GM18858 (cell line): ENCODE measurements at regions not wholly inside any gene's neighbourhood (a gene's known extent, or its start where the extent isn't known, plus 50 kb on each side); places are given as distances from the start of the nearest gene placed in this dataset.

Experiments
- ATAC-seq: cut with Tn5 transposase; IDR thresholded peaks from one replicate; pipeline ENCODE4 v1.9.1; 2021; ENCODE audit not compliant: unreplicated experiment

DNA sequence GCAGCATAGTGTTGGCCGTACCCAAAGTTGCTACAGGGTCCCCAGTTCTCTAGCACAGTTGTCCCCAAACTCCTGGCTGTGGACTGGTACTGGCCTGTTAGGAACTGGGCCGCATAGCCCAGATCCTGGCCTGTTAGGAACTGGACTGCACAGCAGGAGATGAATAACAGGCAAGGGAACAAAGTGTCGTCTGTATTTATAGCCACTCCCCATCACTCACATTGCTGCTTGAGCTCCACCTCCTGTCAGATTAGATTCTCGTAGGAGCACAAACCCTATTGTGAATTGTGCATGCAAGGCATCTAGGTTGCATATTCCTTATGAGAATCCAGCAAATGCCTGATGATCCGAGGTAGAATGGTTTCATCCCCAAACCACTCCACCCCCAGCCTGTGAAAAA, 604.0 kb upstream of the LMCD1 start:
- no peak for ATAC-seq

DNA sequence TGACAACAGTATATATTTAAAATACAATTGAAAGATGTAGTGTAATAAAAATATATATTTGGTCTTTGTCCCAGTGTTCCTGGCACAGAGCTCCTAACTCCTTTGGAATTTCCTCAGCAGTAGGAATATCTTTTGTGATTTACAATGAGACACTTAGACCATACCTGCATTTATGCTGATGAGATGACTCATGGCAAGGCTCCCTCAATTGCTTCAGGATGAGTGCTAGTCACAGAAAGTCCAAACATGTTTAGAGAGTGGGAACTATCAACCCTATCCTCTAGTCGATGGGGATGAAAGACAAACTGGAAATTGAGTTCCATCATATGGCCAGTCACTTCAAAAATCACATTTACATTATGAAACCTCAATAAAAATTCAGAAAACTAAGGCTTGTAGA, 588.3 kb upstream of the LMCD1 start:
- ATAC-seq, result no peak

DNA sequence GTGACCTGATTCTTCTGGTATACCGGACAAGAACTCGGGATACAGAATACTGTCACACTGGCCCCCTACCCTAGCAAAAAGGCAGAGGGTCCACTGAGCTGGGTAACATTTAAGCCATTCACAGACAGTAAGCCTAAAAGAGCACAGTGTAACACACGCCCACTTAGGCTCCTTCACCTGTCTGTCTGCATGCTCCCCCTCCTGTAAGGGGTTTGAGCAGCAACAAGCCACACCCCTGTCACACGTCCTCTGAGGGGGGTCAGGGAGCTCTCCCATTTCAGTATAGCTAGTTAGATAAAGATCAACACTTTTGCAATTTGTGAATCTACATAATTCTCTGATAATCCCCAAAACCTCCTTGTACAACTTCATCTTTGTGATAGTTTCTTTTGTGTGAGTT, 586.3 kb upstream of the LMCD1 start:
- ATAC-seq, result no peak

DNA sequence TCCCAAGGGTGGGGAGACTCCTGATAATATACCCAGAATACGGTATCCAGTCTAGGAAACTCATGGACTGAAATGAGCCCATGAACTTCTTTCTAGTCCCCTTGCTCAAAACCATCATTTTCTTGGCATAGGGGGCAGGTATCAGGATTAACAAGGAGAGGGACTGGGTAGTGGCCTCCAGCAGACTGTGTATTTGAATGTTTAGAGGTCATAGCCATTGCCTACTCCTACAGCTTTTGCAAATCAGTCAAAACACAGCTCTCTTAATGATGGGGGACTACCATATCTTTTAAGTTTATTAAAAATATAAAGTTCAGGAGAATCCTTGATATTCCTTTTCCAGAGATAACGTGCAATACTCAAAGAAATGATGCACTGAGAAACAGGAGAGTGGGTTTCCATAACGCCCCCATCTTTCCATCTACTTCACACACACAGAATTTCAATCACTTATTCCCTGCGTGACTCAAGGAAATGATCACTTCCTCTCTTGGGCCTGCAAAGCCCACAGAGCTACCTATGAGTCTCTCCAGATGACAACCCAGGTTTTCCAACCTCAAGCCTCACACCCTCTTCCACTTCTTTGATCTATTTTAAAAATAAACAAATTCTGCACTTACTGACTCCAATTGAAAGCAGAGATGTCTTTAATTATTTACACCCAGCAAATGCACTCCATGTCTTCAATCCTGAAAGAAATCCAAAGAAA, 584.0 kb upstream of the LMCD1 start:
- no peak for ATAC-seq

DNA sequence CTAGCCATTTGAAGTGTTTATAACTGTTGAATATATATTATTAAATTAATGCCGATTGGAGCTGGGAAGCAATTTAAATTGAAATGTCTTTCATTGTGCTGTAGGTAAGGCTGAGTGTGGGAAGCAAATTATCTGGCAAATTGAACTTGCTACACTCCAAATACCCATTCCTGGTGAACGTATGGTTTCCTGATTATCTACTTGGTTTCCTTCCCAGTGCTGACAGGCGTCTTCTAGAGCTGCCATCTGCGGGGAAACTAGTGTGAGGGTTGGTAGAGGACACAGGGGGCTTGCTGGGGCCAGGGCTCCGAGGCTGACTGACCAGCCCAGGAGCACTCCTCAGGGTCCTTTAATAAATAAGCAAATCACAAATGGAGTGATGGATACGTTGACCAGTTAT, 581.4 kb upstream of the LMCD1 start:
- no peak for ATAC-seq

DNA sequence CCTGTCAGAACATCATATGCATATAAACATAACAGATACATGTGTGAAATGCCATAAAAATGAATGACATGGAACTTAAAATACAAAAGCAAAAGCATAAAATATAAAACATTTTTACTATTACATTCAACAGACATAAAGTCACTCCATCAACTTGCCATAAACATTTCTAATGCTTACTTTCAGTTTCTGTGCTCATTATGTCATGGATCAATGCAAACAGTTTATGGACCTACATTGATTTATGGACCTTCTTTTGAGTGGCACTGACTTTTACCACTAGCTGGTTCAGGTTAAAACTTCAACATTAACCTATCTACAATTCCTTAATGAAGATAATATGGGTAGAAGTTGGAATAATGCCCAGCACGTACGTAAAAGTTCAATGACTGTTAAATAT, 577.4 kb upstream of the LMCD1 start:
- ATAC-seq, result no peak

DNA sequence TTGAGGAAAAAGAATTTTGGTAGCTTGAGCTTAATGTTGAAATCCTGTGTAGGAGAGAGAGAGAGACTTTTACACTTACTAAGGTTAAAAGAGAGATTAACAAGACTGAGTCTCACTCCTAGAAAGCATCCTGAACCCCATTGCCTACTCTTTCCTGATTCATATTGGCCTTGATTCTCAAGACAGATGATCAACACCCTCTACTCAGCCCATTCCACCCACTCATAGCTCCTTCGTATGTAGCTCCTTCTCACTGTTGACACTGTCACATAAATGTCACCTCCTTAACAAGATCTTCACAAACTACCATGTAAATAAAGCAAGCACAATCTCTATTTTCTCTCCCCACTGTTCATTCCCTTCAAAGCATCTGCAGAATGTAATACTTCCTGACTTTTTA, 574.6 kb upstream of the LMCD1 start:
- ATAC-seq, result no peak

DNA sequence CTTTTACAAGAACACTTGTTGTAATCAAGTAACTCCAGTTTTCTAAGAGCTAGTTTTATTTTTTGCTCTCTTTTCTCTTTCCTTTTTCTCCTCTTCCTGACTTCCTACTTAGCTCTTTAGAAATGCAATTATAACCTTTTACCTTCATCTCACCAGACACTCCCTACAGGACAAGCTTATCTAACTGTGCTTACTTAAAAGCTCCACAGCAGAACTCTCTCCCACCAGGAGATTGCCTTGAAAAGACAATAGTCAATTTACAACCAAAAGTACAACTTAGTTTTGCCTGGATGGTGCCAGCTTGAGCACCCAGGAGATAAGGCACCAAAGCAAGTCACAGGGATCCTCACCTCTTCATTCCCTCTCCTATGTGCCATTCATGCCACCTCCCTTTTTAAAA, 573.8 kb upstream of the LMCD1 start:
- no peak for ATAC-seq

DNA sequence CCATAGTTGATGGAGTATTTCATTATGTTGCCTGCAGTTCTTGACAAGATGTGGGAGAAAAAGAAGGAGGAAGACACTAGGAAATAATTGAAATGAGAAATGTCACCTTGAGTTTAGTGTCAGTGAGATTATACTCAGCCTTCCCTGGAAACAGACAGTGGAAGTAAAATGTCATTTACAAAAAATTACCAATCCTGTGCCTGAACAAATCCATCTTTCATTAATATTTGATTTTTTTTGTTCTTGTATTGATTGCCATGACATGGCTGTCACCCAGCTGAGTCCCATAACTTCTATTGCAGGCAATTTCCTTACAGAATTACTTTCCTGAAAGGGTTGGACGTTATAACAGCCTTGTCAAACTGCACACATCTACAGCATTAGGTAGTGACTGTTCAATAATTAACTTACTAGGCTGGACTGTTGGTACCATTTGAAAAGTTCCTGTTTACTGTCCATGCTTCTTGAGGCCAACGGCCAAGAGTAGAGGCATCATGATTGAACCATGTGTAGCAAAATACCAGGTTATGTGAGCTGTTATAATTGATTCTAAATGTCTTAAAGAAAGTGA, 572.2 kb upstream of the LMCD1 start:
- ATAC-seq, result no peak

DNA sequence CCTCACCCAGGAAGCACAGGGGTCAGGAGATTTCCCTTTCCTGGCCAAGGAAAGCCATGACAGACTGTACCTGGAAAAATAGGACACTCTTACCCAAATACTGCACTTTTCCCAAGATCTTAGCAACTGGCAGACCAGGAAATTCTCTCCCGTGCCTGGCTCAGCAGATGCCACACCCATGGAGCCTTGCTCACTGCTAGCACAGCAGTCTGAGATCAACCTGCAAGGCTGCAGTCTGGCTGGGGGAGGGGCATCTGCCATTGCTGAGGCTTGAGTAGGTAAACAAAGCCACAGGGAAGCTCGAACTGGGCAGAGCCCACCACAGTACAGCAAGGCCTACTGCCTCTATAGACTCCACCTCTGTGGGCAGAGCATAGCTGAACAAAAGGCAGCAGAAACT, 567.3 kb upstream of the LMCD1 start:
- no peak for ATAC-seq

DNA sequence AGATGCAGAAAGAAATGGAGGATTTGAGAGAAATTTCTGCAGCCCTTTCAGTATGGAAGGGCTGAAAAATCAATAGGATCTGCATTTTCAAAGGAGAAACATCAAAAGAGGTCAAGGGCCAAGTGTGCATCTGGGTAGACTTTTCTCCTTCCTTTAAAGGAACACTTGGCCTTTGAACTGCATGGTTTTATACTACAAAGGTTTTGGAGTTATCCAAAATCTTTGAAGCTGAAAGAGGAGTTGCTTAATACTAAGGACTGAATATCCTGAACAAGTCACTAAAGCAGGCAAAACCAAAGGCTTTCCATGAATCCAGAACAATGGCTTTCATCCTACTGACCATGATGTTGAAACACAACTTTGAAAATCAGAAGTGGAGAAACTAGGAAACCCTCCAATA, 553.7 kb upstream of the LMCD1 start:
- ATAC-seq, result no peak

DNA sequence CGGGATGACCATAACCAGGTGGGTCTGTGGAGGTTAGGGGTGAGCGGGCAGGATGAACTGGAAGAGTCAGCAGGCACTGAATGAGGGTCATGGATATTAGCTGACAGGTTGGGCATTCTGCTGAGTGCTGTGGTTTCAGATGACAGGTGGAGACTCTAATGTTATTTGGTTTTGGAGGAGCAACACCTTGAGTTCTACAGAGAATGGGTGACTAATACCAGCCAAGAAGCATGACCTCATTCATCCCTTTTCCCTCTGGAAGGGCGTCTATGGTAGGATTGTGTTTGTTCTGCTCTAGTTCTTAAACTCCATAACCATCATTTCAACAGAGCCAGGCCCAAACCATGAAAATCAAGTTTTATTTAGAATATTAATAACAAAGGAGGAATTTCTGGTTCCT, 550.7 kb upstream of the LMCD1 start:
- ATAC-seq, result no peak

DNA sequence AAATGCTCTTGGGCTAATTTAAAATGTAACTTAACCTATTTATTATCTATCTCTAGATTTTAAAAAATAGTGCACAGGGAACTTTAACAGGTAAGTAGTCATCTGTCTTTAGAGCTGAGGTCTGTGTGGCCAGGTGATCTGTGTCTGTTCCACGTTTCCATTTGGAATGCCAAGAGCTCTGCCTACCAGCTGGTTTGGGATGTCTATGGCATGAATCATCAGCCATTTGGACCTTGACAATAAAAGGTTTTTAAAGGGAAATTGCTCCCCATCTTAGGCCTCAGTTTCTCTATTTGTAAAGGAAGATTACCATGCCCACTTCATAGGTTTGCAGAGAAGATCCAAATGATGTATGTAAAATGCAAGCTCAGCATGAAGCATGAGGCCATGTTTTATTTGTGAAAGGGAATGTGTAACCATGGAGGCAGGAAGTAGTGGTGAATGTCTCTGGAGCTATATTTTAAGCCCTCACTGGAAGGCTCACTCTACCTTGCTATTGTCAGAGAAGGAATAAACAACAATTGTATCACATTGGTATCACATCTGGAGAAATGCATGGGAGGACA, 548.1 kb upstream of the LMCD1 start:
- ATAC-seq, result no peak

DNA sequence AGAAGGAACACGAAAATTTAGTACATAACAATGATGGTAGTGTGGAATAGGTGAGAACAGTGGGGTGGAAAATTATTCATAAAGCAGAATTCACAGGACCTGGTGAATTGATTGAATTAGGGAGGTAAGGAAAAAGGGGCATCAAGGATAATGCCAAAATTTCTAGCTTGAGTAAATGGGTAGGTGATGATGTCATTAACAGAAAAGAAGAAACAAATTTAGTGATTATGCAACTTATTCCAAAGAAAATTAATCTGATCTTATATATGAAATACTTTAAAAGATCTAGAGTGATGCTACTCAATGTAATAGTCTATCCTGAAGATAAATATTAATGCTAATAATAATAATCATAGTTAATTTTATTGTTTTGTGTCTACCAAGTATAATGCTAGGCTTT, 544.6 kb upstream of the LMCD1 start:
- ATAC-seq, result no peak

DNA sequence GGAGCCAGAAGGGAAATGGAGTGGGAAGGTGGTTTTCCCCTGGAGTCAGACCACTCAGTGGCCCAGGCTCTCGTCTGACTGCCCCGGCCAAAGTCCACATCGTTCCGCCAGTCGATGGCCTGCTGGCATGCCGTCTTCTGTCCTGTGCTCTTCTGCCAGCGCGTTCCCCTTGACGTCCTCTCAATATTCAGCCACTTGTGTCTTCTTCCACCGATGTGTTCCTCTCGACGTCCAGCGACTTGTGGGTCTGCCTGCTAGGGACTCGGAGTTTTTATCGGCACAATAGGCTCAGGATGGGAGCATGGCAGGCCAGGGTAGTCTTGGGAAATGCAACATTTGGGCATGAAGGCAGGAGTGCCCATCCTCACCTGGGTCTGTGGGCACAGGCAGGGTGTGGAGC, 542.5 kb upstream of the LMCD1 start:
- no peak for ATAC-seq

DNA sequence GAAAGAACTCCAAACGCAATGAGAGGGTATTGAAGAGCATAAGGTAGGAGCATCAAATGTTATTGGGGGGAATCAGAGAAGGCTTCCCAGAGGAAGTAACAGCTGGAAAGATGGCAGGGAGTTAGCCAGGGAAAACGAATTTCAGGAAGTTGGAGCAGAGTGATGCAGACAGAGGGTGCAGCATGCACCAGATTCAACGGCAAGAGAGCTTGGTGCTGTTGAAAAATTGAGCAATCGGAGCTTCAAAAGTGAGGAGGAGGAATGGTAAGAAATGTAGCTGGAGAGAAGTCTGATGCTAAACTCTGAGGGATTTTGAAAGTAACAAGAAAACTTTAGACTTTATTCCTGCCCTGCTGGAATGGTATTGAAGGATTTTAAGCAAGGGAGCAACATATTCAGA, 541.0 kb upstream of the LMCD1 start:
- no peak for ATAC-seq

DNA sequence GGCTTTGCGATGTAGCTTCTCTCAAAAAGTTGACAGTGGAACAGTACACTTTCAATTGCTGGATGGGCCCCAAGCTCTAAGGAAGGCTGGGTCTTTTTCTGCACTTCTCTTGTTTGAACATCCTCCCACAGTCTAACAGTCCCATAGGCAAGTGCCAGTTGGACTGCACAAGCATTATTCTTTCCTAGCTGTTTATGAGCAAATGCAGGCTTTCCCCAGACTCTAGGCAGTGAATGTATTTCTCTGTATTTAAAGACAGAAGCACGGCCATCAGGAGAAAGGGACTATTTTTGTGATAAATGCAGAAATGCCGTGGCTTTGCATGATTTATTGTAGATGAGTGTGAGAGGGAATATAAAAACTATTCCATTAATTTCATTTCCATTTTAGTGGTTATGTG, 539.3 kb upstream of the LMCD1 start:
- ATAC-seq, result no peak

DNA sequence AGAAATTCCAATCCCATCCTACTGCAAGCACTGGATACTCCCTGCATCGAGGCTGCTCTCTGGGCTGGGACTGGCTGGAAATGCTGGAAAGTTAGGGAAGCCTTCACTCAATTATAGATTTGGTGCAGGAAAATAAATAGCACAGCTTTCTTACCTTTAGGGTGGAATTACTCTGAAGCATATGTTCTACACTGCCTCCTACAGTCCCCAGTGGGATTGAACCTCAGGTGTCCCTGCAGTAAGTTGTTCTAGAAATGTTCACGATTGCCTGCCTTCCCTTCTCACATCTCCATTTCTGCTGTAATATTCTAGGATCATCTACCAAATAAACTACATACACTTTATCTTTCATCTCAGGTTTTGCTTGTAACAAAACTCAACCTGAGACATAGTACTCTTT, 536.7 kb upstream of the LMCD1 start:
- no peak for ATAC-seq

DNA sequence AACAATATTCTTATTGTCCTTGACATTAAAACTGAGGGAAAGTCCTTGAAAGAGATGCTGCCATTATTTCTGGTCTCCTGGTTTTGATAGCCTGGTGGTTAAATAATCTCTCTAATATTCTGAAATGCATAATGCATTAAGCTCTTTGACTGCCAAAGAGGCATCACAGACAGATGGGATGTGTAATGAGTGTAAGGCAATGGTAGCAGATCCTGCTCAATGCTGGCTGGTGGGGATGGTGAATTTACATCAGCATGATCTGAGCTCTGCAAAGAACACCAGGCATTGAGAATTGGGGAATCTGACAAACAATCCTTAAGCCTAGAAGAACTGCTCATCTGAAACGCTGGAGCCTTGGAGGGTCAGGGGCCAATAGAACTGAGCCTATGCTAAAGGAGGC, 528.6 kb upstream of the LMCD1 start:
- no peak for ATAC-seq

DNA sequence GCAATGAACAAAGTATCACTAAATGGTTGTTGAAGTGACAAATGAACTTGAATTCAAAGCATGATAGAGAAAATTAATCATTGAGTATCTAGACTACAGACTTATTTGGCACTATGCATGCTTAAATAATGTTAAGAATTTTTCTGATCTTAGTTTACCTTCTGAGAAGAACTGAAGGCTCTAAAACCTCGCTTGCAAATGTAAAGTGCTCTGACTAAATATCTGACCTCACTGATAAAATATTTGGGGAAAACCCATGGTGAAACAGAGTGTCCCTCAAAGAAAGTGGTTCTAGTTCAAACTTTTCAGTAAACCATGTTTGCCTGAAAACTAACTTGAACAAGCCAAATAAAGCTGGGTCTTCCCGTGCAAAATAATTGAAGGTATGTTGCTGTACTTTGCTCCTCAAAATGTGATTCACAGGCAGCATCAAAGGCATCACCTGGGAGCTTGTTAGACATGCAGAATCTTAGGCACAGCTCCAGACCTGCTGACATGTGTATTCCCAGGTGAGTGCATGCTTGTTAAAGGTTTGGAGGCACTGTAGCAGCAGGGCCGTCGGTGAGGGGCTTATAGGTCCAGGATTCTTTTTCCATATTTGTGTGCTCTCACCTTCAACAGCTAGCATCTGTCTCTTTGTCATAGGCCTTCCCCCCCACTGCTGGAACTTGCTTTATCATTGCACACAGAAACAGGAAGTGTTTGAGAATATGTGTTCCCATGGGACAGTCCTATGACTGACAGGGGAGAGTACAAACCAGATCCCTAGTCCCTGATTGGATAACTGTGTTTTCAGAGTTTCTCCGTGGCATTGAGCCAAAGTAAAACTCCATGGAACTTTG, 524.2 kb upstream of the LMCD1 start:
- ATAC-seq, result no peak

DNA sequence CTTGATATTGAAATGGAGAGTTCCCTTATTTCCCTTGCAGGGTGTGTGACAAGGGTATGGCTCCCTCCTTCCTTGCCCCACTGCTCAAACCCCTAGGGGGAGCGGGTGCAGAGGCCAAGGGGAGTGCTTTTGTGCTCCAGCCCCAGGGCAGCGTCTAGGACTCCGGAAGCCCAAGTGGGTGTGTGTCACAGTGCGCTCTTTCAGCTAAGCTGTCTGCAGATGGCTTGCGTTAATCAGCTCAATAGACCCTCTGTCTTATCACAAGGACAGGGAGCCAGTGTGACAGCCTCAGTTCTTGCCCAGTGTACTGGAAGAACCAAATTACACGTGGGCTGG, 523.6 kb upstream of the LMCD1 start:
- ATAC-seq, result no peak

DNA sequence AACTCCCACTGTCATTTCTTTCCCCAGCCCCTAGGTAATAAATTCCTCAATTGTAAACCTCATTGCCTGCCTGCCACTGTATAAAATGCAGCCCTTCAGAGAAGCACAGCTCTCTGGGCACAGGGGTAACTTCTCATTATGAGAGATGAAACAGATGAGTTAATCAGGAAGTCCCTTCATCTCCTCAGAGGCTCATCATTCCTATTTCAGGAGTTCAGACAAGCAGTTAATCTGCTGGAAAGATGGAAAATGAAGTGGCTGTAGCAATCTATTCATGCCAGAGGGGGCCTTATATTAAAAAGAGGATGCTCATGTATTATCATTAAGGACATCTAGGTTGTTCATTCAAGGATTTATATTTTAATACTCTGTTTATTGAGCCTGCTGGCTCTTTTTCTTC, 519.5 kb upstream of the LMCD1 start:
- no peak for ATAC-seq
